GM19043 (cell line): ENCODE measurements at regions not wholly inside any gene's neighbourhood (a gene's known extent, or its start where the extent isn't known, plus 50 kb on each side); places are given as distances from the start of the nearest gene placed in this dataset.
"Not testable (repeated sequence)": the region's sequence is repeated elsewhere in the genome, so short reads cannot be mapped to it uniquely, and the experiment has no call there.

Experiments
- ATAC-seq: cut with Tn5 transposase; IDR thresholded peaks from one replicate; pipeline ENCODE4 v1.9.1; 2021; ENCODE audit warnings: low read depth; ENCODE audit not compliant: unreplicated experiment

GRCh38 chr4:138113819-138114400 is 128.2 kb downstream of the SLC7A11 start:
- ATAC-seq, result peak; percentile 9

- not testable (repeated sequence) for ATAC-seq
Measured at GRCh38 chr4:138112890-138113289, 129.3 kb downstream of the SLC7A11 start.

- no peak for ATAC-seq
Measured at GRCh38 chr4:138112389-138112788, 129.8 kb downstream of the SLC7A11 start.

- ATAC-seq, result no peak
Measured at GRCh38 chr4:138111462-138112000, 130.6 kb downstream of the SLC7A11 start.

GRCh38 chr4:138110815-138111214 is 131.3 kb downstream of the SLC7A11 start:
- no peak for ATAC-seq

GRCh38 chr4:138107023-138107422 is 135.1 kb downstream of the SLC7A11 start:
- ATAC-seq, result no peak

- ATAC-seq, result no peak
Measured at GRCh38 chr4:138105331-138105730, 136.8 kb downstream of the SLC7A11 start.

GRCh38 chr4:138104284-138104680 is 137.9 kb downstream of the SLC7A11 start:
- no peak for ATAC-seq

- ATAC-seq, result no peak
Measured at GRCh38 chr4:138103597-138104283, 138.4 kb downstream of the SLC7A11 start.

GRCh38 chr4:138099385-138099784 is 142.8 kb downstream of the SLC7A11 start:
- no peak for ATAC-seq

- no peak for ATAC-seq
Measured at GRCh38 chr4:138097912-138098600, 144.1 kb downstream of the SLC7A11 start.

GRCh38 chr4:138096384-138097062 is 145.6 kb downstream of the SLC7A11 start:
- no peak for ATAC-seq

- ATAC-seq, result no peak
Measured at GRCh38 chr4:138095378-138095777, 146.8 kb downstream of the SLC7A11 start.

- ATAC-seq, result no peak
Measured at GRCh38 chr4:138092060-138092459, 150.1 kb downstream of the SLC7A11 start.

GRCh38 chr4:138090918-138091676 is 151.1 kb downstream of the SLC7A11 start:
- no peak for ATAC-seq

- ATAC-seq, result no peak
Measured at GRCh38 chr4:138090150-138090917, 151.8 kb downstream of the SLC7A11 start.

GRCh38 chr4:138088449-138089208 is 153.5 kb downstream of the SLC7A11 start:
- no peak for ATAC-seq

- ATAC-seq, result no peak
Measured at GRCh38 chr4:138087066-138087719, 155.0 kb downstream of the SLC7A11 start.
